OCI-LY1 (cell line): ENCODE measurements at regions not wholly inside any gene's neighbourhood (a gene's known extent, or its start where the extent isn't known, plus 50 kb on each side); places are given as distances from the start of the nearest gene placed in this dataset.

Experiments used
- H2AFZ ChIP-seq: fragments of 200-600 bp; sonication (generic), shearing (Covaris generic); 2 replicates; pipeline ENCODE4 v1.6.0; 2014; ENCODE audit warnings: antibody characterized with exemption, mild to moderate bottlenecking, low read length
- H3F3A ChIP-seq: fragments of 200-600 bp; sonication (generic), shearing (Covaris generic); 2 replicates; pipeline ENCODE4 v1.6.0; 2014; ENCODE audit warnings: mild to moderate bottlenecking, antibody characterized with exemption, low read length, moderate library complexity; ENCODE audit not compliant: insufficient read depth
- H3K27ac ChIP-seq: fragments of 200-600 bp; sonication (generic); 2 replicates; pipeline ENCODE4 v1.5.1; 2014; ENCODE audit warnings: low read length, mixed run types, mild to moderate bottlenecking, low read depth; ENCODE audit not compliant: poor library complexity, severe bottlenecking
- H3K27me3 ChIP-seq: fragments of 200-600 bp; sonication (generic); 2 replicates; pipeline ENCODE4 v1.6.0; 2014; ENCODE audit warnings: antibody characterized with exemption, mild to moderate bottlenecking, low read length, moderate library complexity; ENCODE audit not compliant: insufficient read depth
- H3K36me3 ChIP-seq: fragments of 200-600 bp; sonication (generic); 2 replicates; pipeline ENCODE4 v1.6.1; 2014; ENCODE audit warnings: mild to moderate bottlenecking, antibody characterized with exemption, low read length, moderate library complexity, mixed read lengths; ENCODE audit not compliant: insufficient read depth
- H3K4me1 ChIP-seq: fragments of 200-600 bp; sonication (generic); 2 replicates; pipeline ENCODE4 v1.5.1; 2014; ENCODE audit warnings: mild to moderate bottlenecking, low read length, moderate library complexity; ENCODE audit not compliant: insufficient read depth, severe bottlenecking
- H3K4me2 ChIP-seq: fragments of 200-600 bp; sonication (generic), shearing (Covaris generic); 2 replicates; pipeline ENCODE4 v1.6.1; 2014; ENCODE audit warnings: low read length
- H3K4me3 ChIP-seq: fragments of 200-600 bp; sonication (generic); 2 replicates; pipeline ENCODE4 v1.5.1; 2014; ENCODE audit warnings: low read length, low read depth, mild to moderate bottlenecking, mixed read lengths; ENCODE audit not compliant: poor library complexity, severe bottlenecking
- H3K79me2 ChIP-seq: fragments of 200-600 bp; shearing (Covaris generic); 2 replicates; pipeline ENCODE4 v1.6.1; 2016; ENCODE audit warnings: mixed run types, low read length, mixed read lengths; ENCODE audit not compliant: insufficient read depth
- H3K9ac ChIP-seq: fragments of 200-600 bp; sonication (generic), shearing (Covaris generic); 2 replicates; pipeline ENCODE4 v1.6.1; 2014; ENCODE audit warnings: mild to moderate bottlenecking, low read length, mixed read lengths
- H3K9me2 ChIP-seq: fragments of 200-600 bp; sonication (generic), shearing (Covaris generic); 2 replicates; pipeline ENCODE4 v1.6.1; 2014; ENCODE audit warnings: low read depth, mild to moderate bottlenecking, low read length, mixed read lengths
- H3K9me3 ChIP-seq: fragments of 200-600 bp; shearing (Covaris generic); 2 replicates; pipeline ENCODE4 v1.6.1; 2014; ENCODE audit warnings: low read length, mixed read lengths
- H4K20me1 ChIP-seq: fragments of 200-600 bp; sonication (generic), shearing (Covaris generic); 2 replicates; pipeline ENCODE4 v1.6.0; 2016; ENCODE audit warnings: mild to moderate bottlenecking, low read length; ENCODE audit not compliant: insufficient read depth
- EZH2 ChIP-seq: fragments of 200-600 bp; sonication (generic), shearing (Covaris generic); IDR thresholded peaks from 2 replicates; pipeline ENCODE4 v1.8.0; 2017; ENCODE audit warnings: borderline replicate concordance, mixed run types, mild to moderate bottlenecking, antibody characterized with exemption, low read length, moderate library complexity, mixed read lengths
- TF ChIP-seq, protein P1 (sequence below): fragments of 200-600 bp; sonication (generic), shearing (Covaris generic); IDR thresholded peaks from 2 replicates; pipeline ENCODE4 v1.5.1; 2017; ENCODE audit warnings: mild to moderate bottlenecking, antibody characterized with exemption, low read length, moderate library complexity, mixed read lengths

DNA sequence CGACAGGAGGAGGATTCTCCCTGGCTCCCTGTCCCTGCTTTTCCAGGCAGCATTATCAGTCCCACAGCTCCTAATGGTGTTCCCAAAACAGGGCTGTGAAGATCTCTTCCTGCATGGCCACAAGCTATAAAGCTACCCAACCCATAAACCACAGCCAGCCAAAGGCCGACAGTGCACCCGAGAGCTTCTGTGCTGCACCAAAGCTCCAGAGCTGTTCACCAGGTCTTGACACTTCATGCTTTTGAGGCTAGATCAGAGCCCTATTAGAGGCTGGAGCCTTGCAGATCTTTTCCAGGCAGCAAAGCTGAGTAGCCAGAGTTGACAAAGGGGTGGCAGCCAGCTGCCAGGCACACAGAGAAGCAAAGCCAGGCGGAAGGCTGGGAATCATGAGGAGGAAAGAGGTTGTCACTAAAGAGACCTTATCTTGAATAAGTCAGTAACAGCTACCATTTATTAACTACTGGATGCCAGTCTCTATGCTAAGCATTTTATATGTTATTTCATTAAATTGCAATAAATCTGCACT, 180.4 kb downstream of the KATNAL1 start:
- Histone ChIP-seq H2AFZ (no peak overlapping the region), H3K9me2 (no peaks in the 10 kb centered on the region), H3K9me3 (no peaks in the 10 kb centered on the region), H3K36me3 (no peaks in the 10 kb centered on the region), H3K27ac (no peak overlapping the region), H3K4me2 (no peak overlapping the region), H3F3A (no peaks in the 10 kb centered on the region), H3K27me3 (no peaks in the 10 kb centered on the region; the same call in 1 of the 2 replicates), H3K79me2 (no peaks in the 10 kb centered on the region), H4K20me1 (no peaks in the 10 kb centered on the region), H3K9ac (no peak overlapping the region), H3K4me1 (no peaks in the 10 kb centered on the region), H3K4me3 (no peak overlapping the region)
- TF ChIP-seq EZH2, result no peak
- TF ChIP-seq, protein P1, sequence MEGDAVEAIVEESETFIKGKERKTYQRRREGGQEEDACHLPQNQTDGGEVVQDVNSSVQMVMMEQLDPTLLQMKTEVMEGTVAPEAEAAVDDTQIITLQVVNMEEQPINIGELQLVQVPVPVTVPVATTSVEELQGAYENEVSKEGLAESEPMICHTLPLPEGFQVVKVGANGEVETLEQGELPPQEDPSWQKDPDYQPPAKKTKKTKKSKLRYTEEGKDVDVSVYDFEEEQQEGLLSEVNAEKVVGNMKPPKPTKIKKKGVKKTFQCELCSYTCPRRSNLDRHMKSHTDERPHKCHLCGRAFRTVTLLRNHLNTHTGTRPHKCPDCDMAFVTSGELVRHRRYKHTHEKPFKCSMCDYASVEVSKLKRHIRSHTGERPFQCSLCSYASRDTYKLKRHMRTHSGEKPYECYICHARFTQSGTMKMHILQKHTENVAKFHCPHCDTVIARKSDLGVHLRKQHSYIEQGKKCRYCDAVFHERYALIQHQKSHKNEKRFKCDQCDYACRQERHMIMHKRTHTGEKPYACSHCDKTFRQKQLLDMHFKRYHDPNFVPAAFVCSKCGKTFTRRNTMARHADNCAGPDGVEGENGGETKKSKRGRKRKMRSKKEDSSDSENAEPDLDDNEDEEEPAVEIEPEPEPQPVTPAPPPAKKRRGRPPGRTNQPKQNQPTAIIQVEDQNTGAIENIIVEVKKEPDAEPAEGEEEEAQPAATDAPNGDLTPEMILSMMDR, result no peak

DNA sequence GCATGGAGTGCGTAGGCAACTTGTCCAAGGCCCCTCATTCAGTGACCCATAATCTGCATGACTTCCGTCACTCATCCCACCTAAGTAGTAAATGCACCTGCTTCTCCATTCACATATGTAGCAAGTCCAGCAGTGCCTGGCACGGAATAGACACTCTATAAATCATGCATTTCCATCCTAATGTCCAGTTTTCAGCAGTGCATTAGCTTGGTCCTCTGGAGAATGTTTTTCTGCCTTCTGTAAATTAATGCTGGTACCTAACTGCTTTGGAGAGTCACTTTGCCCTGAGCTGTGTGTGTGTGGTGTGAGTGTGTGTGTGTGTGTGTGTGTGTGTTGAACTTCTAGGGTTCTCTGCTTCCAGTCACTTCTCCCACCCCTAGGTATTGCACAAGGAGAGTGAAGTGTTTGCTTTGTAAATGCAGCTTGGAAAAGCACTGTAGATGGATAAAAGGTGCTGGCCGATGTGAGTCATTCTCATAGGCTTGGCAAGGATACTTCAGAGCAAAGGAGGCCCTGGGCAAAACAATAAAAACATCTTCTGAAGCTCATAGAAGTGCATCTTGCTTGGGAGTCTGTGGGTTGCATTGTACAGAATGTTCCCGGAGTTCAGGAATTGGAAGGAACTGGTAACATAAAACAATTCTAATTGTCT, 181.8 kb downstream of the KATNAL1 start:
- Histone ChIP-seq H3F3A (no peaks in the 10 kb centered on the region), H3K9ac (no peak overlapping the region), H3K4me3 (no peak overlapping the region), H3K27me3 (no peaks in the 10 kb centered on the region; the same call in 1 of the 2 replicates), H3K9me2 (no peaks in the 10 kb centered on the region), H4K20me1 (no peaks in the 10 kb centered on the region), H3K27ac (no peak overlapping the region), H3K4me1 (no peaks in the 10 kb centered on the region), H3K9me3 (no peaks in the 10 kb centered on the region), H3K4me2 (no peak overlapping the region), H3K36me3 (no peaks in the 10 kb centered on the region), H2AFZ (no peak overlapping the region), H3K79me2 (no peaks in the 10 kb centered on the region)
- no peak for TF ChIP-seq EZH2

DNA sequence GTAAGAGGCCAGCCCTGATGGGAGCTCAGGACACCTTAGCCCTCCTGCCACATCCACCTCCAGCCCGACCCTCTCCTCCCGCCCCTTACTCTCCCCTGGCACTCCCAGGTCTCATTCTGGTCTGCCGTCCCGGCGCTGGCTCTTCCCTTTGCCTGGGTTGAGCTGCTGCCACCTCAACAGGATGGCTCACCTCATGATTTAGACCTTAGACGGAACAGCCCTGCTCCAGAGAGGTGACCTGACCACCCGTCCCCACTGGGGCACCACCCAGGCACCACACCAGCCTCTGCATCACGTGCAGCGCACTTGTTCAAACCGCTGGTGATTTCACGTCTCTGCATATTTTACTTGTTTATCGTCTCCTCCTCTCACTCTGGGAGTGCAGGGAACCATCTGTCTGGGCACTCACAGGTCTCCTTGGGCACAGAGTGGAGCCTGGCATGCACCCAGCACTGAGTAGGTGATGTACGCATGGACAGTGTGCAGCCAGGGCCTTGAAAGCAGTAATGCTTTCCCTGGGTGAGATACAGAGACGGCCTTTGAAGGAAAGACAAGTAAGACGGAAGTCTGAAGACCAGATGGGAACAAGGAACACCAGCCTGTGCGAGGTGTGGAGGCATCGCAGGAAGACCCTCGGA, 183.1 kb downstream of the KATNAL1 start:
- H3K9me2 ChIP-seq, result no peaks in the 10 kb centered on the region
- H3K36me3 ChIP-seq, result no peaks in the 10 kb centered on the region
- no peaks in the 10 kb centered on the region for H3K79me2 ChIP-seq
- no peak overlapping the region for H3K4me2 ChIP-seq
- no peak overlapping the region for H3K27ac ChIP-seq
- H3F3A ChIP-seq, result no peaks in the 10 kb centered on the region
- H2AFZ ChIP-seq, result no peak overlapping the region
- peaks cover under 1% of the 10 kb centered on the region; the same call in 1 of the 2 replicates for H3K27me3 ChIP-seq
- TF ChIP-seq, protein P1, result no peak
- TF ChIP-seq EZH2, result no peak
- H3K9me3 ChIP-seq, result no peaks in the 10 kb centered on the region
- H3K4me1 ChIP-seq, result no peaks in the 10 kb centered on the region
- H3K9ac ChIP-seq, result no peak overlapping the region
- no peak overlapping the region for H3K4me3 ChIP-seq
- H4K20me1 ChIP-seq, result no peaks in the 10 kb centered on the region
